CD4-positive, alpha-beta T cell (primary cell): ENCODE measurements at regions not wholly inside any gene's neighbourhood (a gene's known extent, or its start where the extent isn't known, plus 50 kb on each side); places are given as distances from the start of the nearest gene placed in this dataset.

Source experiments
- ATAC-seq: fragments of 200-7000 bp; cut with Tn5 transposase; one replicate; pipeline ENCODE4 v1.10.0; 2022; ENCODE audit warnings: mild to moderate bottlenecking; ENCODE audit not compliant: poor library complexity
- CTCF ChIA-PET: fragments of 350-600 bp; sonication (Branson Sonifier 250); formaldehyde crosslinking; loops from one replicate; lab custom pipeline; 2021; ENCODE audit warnings: antibody characterized with exemption, inconsistent platforms; lab: Charles Lee
- POLR2A ChIA-PET: fragments of 350-600 bp; sonication (Branson Sonifier 250); formaldehyde crosslinking; loops from one replicate; lab custom pipeline; 2021; ENCODE audit warnings: antibody characterized with exemption, inconsistent platforms; lab: Charles Lee
- DNase-seq, 14 experiments: peaks; one replicate each; pipeline ENCODE4 v3.0.0-alpha.2; 2013 to 2020; ENCODE audit warnings: mixed read lengths in 2 of 14
- H3K27ac ChIP-seq, 2 donors: one replicate each; pipeline versions ENCODE4 v1.5.1 to v1.7.0; 2013; ENCODE audit warnings: low read length in 2 of 2, low read depth in 1 of 2, mild to moderate bottlenecking in 1 of 2
- H3K27me3 ChIP-seq, 2 experiments: 1 replicate in 1 of 2; 2 replicates in 1 of 2; pipeline versions ENCODE4 v1.6.1 to v1.7.0; 2013; ENCODE audit warnings: low read length in 2 of 2, control low read depth in 1 of 2, mild to moderate bottlenecking in 1 of 2, moderate library complexity in 1 of 2; ENCODE audit not compliant: insufficient read depth in 2 of 2, control insufficient read depth in 1 of 2
- H3K36me3 ChIP-seq: one replicate; pipeline ENCODE4 v1.6.1; 2013; ENCODE audit warnings: low read length, control low read depth; ENCODE audit not compliant: insufficient read depth
- H3K4me1 ChIP-seq: one replicate; pipeline ENCODE4 v1.6.1; 2013; ENCODE audit warnings: low read length, control low read depth; ENCODE audit not compliant: insufficient read depth
- H3K4me3 ChIP-seq: one replicate; pipeline ENCODE4 v1.5.1; 2013; ENCODE audit warnings: mild to moderate bottlenecking, low read length, moderate library complexity
- H3K9me3 ChIP-seq, 2 experiments: 1 replicate in 1 of 2; 2 replicates in 1 of 2; pipeline versions ENCODE4 v1.6.1 to v1.7.0; 2013; ENCODE audit warnings: low read length in 2 of 2, mild to moderate bottlenecking in 2 of 2, control low read depth in 1 of 2, moderate library complexity in 1 of 2; ENCODE audit not compliant: control insufficient read depth in 1 of 2, insufficient read depth in 1 of 2
- H3K27ac Mint-ChIP-seq: one replicate; pipeline ENCODE4 v1.8.0; 2020; ENCODE audit warnings: mixed read lengths
- H3K27me3 Mint-ChIP-seq: one replicate; pipeline ENCODE4 v1.8.0; 2021; ENCODE audit warnings: mixed read lengths
- H3K36me3 Mint-ChIP-seq: one replicate; pipeline ENCODE4 v1.8.0; 2021; ENCODE audit warnings: low read depth, mixed read lengths
- H3K4me1 Mint-ChIP-seq: one replicate; pipeline ENCODE4 v1.8.0; 2021; ENCODE audit warnings: low read depth, mixed read lengths
- H3K4me3 Mint-ChIP-seq: one replicate; pipeline ENCODE4 v1.8.0; 2020; ENCODE audit warnings: mild to moderate bottlenecking, mixed read lengths
- H3K9me3 Mint-ChIP-seq: one replicate; pipeline ENCODE4 v1.8.0; 2020; ENCODE audit warnings: mixed read lengths
- intact Hi-C, 2 experiments: fragments of 100-400 bp; cut with DNase I in 1 of 2; cut with micrococcal nuclease in 1 of 2; formaldehyde crosslinking; loops; one replicate each; pipeline versions ENCODE4 v1.15.1 to v1.9.0; 2023 to 2025; cut with DNase I, micrococcal nuclease
- TF ChIP-seq, protein P1 (sequence below): fragments of 200-600 bp; IDR thresholded peaks from one replicate; pipeline ENCODE4 v1.8.0; 2022; ENCODE audit warnings: antibody characterized with exemption, mild to moderate bottlenecking

DNA sequence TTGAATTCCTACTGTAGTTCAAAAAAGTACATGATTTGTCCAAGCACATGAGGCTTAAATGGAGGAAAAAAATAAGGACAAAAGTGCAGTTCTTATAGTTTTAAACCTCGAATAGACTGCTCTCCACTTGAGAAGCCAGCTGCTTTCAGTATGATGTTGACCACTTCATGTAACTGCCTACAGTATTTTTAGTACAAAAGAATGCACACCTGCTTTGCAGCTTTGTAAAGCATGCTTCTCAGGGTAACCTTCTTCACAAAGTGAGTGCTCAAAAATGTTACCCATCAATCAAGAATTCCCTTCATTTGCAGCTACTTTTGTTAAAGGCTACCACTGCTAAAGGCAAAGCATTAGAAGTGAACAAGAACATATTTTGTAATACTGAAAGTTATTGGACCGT, 83.4 kb upstream of the FAM47B start:
- intact Hi-C loops, result no loop called here
- no peaks in the 10 kb centered on the region for H3K27me3 ChIP-seq
- H3K9me3 ChIP-seq, result no peaks in the 10 kb centered on the region
- CTCF ChIA-PET, result no interaction called here
- Mint-ChIP-seq H3K27ac (no peak overlapping the region), H3K9me3 (no peaks in the 10 kb centered on the region), H3K4me3 (no peak overlapping the region), H3K4me1 (no peaks in the 10 kb centered on the region), H3K36me3 (no peaks in the 10 kb centered on the region), H3K27me3 (no peaks in the 10 kb centered on the region)
- TF ChIP-seq, protein P1, sequence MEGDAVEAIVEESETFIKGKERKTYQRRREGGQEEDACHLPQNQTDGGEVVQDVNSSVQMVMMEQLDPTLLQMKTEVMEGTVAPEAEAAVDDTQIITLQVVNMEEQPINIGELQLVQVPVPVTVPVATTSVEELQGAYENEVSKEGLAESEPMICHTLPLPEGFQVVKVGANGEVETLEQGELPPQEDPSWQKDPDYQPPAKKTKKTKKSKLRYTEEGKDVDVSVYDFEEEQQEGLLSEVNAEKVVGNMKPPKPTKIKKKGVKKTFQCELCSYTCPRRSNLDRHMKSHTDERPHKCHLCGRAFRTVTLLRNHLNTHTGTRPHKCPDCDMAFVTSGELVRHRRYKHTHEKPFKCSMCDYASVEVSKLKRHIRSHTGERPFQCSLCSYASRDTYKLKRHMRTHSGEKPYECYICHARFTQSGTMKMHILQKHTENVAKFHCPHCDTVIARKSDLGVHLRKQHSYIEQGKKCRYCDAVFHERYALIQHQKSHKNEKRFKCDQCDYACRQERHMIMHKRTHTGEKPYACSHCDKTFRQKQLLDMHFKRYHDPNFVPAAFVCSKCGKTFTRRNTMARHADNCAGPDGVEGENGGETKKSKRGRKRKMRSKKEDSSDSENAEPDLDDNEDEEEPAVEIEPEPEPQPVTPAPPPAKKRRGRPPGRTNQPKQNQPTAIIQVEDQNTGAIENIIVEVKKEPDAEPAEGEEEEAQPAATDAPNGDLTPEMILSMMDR, result no peak
- POLR2A ChIA-PET, result no interaction called here
- no peak overlapping the region for H3K4me3 ChIP-seq
- no peak overlapping the region for H3K27ac ChIP-seq
- ATAC-seq (no peak), DNase-seq (no peak)
- no peaks in the 10 kb centered on the region for H3K4me1 ChIP-seq
- no peaks in the 10 kb centered on the region for H3K36me3 ChIP-seq

DNA sequence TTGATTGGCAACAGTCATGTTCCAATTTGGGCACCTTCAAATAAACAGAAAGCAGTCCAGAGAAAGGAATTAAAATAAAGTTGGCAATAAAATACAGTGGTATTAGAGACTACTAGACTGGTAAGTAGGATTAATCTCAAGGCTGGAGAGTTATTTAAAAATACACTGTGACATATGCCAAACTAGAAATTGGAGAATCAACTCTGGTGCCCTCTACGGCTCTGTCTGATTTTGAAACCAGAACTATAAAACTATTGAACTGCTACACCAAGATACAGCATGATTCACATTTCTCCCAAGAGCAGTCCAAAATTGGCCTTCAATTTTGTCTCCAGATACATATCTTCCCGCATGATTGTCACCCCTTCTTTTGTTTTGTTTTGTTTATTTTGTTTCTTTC, 78.7 kb upstream of the FAM47B start:
- no peaks in the 10 kb centered on the region for H3K9me3 Mint-ChIP-seq
- Histone ChIP-seq H3K36me3 (no peaks in the 10 kb centered on the region), H3K27me3 (no peaks in the 10 kb centered on the region), H3K4me1 (no peaks in the 10 kb centered on the region), H3K27ac (no peak overlapping the region), H3K4me3 (no peak overlapping the region), H3K9me3 (no peaks in the 10 kb centered on the region)
- DNase-seq (no peak), ATAC-seq (no peak)
- H3K27me3 Mint-ChIP-seq, result no peaks in the 10 kb centered on the region
- no peak overlapping the region for H3K4me3 Mint-ChIP-seq
- CTCF ChIA-PET, result no interaction called here
- TF ChIP-seq, protein P1, result no peak
- no peaks in the 10 kb centered on the region for H3K4me1 Mint-ChIP-seq
- no peaks in the 10 kb centered on the region for H3K36me3 Mint-ChIP-seq
- intact Hi-C loops, result no loop called here
- POLR2A ChIA-PET, result no interaction called here
- H3K27ac Mint-ChIP-seq, result no peak overlapping the region

DNA sequence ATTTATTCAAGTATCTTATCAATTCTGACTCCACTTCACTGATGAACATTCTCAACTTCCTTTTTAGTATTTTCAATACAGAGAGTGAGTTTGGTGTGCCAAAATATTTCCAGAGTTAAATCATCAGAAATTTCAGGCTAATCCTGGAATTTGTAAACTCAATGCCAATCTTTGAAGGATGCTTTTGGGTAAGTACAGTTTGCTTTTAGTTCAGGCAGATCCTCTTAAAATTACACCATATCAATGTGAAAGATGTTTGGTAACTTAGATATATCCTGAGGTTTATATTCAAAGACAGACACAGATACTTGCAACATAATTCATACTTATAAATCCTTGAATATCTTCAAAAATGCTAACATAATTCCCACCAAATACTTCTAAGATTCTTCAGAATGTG, 76.0 kb upstream of the FAM47B start:
- Histone ChIP-seq H3K9me3 (no peaks in the 10 kb centered on the region), H3K36me3 (no peaks in the 10 kb centered on the region), H3K4me3 (no peak overlapping the region), H3K4me1 (no peaks in the 10 kb centered on the region), H3K27me3 (no peaks in the 10 kb centered on the region), H3K27ac (no peak overlapping the region)
- Mint-ChIP-seq H3K27me3 (no peaks in the 10 kb centered on the region), H3K4me3 (no peak overlapping the region), H3K9me3 (peaks cover 2% of the 10 kb centered on the region), H3K4me1 (no peaks in the 10 kb centered on the region), H3K36me3 (no peaks in the 10 kb centered on the region), H3K27ac (no peak overlapping the region)
- intact Hi-C loops, result no loop called here
- TF ChIP-seq, protein P1, result no peak
- no peak for ATAC-seq
- no peak for DNase-seq
- ChIA-PET POLR2A (no interaction called here), CTCF (no interaction called here)
